ENCODE measurements at regions not wholly inside any gene's neighbourhood (a gene's known extent, or its start where the extent isn't known, plus 50 kb on each side); places are given as distances from the start of the nearest gene placed in this dataset.

DNA sequence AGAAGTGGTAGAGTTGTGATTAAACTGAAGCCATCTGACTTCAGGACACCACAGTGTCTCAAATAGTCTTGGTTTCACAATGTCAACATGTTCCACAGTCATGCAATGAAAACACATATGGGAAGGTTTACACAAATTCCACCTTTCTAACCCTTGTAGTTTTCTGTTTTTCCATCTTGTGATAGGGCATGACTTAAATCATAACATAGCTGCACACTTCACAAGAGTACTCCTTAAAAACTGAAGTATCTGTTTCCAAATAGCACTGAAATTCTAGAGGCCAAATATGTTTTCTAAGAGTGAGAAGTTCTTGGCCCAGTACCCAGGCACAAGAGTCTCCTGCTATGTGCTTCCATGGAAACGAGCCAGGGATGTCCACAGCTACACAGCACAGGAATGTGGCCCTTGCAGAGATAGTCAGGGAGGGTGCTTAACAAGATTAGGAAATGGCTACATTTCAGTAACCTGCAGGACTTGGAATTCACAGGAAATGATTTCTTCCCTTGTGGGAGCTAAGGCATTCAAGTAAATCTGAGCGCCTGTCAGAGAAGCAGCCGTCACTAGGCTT, 269.1 kb downstream of the NDFIP2 start:
- DNase-seq, result no peak

DNA sequence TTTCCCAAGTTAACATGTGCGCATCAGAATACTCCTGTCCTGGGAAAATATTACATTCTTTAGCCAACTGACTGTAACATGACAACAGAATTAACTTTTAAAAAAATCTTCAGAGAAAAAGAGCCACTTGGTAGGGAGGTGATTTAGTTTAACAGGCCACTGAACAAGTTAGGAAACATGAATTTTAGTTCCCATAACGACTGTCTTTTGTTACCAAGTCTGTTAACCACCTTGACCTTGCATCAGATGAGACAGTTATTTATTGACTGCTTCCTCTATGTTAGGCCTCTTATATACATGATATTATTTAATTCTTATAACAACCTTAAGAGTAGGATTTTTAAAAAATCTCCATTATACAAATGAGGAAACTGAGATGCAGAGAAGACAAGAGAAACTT, 268.6 kb downstream of the NDFIP2 start:
- DNase-seq, result no peak

DNA sequence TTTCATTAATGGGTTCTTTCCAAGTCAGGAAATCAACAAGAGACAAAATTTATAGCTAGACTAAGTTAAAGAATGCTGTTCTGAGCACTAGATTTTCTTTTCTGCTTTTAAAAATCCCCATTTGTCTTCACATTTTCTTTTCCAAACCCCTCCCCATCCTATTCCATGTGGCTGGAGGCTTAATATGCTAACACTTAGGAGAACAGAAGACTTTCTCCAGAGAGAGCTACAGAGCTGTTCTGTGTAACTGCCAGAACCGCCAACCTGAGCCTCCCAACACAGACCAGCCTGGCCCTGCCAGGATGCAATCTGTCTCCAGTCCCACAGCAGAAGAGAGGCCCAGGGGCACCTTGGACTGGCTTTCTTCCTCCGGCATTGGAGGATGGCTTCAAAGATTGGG, 264.1 kb downstream of the NDFIP2 start:
- DNase-seq, result no peak

DNA sequence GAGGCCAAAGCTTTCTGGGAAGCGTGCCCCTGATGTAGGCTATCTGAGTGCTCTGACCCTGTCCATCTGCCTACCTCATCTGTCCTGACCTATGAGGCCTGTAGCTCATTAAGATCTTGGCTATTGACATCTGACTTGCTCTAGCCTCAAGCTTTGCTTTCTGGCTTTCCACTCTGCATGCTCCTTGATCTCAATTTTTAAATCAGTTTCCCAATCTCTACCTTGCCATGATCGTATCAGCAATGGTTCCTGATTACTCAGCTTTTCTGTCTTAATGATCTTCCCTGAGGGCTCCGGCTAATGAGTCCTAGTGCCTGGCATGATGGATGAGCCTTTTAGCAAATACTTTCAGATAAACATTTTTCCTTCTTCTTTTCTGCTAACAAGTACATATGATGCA, 262.0 kb downstream of the NDFIP2 start:
- no peak for DNase-seq

DNA sequence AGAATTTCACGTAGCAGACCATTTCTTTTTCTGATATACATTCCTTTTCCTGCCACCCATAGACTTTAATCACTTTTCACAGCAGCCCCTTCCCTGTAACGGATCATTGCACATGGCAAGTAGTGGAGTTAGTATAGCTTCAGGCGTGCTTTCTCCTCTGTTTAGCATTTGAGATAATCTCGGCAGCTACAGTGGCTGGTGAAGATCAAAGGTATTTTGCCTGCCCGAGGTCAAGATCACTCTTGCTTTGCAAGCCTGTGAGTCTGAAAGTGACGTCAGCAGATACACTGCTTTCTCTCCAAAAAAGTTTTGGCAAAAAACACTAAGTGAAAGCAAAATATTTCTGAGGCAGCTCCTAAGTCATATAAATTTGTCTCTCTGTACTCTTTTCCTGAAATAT, 260.0 kb downstream of the NDFIP2 start:
- DNase-seq, result no peak

DNA sequence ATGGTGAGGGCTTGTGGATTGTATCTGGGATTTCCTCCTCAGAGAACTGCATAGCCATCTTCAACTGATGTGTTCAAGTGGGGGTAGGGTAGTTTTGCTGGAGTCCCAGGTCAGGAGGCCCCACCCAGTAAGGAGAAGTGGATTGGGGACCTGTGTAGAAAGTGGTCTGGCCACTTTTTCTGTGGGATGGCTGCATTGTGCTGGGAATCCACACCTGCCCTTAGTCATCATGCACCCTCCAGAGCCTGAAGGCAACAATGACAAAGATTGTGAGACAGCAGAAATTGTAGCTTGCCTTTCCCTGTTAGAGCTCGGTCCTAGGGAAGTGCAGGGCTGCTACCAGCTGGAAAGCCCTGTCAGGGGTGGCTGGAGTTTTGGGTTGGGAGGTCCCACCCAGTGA, 255.4 kb downstream of the NDFIP2 start:
- DNase-seq, result no peak

DNA sequence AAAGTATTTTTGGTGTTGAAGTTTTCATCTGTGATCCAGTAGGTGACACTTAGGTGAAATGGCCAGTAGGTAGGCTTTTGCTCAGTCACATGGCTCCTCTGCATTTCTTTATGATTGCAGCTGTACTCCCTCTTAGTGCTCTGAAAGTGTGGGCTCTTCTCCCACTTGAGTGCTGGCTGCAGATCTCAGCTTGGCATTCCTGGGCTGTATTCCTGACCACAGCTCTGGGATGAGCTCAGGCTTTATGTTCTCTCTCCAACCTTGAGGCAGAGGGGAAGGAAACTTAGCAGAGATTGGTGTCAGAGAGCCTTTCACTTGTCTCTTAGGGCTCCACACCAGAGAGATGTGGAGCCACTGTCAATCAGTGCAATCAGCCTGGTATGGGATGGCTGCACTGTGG, 254.3 kb downstream of the NDFIP2 start:
- DNase-seq, result no peak

DNA sequence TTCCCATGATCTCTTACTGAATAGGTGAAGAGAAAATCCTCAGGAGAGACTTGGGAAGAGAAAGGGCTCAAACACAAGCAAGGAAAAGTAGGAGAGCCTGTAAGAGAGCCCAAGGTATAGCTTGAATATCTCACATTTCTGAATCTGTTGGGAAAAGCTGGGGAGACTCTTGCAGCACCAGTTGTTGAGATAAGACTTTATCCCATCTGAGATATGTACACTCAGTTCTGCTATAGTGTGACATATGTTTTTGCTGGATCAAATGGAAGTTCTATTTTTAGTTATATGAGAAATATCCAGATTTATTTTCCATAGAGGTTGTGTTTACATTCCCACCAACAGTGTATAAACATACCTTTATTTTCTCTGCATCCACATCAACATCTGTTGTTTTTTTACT, 246.1 kb downstream of the NDFIP2 start:
- no peak for DNase-seq

DNA sequence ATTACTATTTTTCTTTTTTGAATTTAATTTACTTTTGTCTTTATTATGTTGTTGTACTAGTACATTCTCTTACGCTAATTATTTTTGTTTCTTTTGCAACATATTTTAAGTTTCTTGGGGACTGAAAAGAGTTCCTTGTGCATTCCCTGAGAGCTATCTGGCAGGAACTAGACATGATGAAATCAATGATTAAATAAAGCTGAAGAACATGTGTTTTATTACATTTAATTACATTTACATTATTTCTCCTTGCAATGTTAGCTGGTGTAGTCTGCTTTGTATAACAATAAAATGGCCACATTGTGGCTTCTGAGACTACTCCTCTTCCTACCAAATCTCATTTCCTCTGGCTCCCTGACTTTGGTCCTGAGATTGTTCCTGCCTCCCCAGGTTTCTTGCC, 244.9 kb downstream of the NDFIP2 start:
- DNase-seq, result no peak

DNA sequence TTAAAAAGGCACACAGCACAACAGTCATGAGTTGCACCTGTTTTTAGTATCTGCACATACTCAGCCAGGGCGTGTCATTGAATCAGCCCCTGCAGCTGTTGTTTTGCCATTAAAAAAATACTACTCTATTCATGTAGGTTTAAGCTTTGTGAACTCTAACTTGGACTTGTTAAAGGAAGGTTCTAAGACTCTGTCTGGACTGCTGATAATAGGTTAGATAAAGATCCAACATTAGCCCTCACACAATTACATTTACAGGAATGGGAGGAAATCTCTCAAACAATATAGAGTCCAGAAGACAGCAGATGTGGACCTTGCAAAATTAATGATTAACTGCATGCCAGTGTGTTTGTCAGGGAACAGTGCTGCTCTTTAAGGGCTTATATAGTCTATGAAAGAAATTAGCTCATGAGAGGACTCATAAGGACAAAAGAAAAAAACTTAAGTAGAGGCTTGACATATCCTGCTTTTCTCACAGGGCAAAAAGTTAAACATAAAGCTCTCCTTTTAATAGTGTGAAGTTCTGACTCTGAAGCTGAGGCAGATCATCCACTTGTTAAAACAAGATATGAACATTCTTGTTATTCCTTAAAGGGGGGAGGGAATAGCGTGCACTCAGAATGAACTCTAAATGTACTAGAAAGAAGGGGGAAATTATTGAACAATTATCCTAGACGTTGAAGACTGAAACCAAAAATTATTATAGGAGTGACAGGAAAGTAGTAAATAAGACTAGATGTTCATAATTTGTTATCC, 243.6 kb downstream of the NDFIP2 start:
- no peak for DNase-seq

DNA sequence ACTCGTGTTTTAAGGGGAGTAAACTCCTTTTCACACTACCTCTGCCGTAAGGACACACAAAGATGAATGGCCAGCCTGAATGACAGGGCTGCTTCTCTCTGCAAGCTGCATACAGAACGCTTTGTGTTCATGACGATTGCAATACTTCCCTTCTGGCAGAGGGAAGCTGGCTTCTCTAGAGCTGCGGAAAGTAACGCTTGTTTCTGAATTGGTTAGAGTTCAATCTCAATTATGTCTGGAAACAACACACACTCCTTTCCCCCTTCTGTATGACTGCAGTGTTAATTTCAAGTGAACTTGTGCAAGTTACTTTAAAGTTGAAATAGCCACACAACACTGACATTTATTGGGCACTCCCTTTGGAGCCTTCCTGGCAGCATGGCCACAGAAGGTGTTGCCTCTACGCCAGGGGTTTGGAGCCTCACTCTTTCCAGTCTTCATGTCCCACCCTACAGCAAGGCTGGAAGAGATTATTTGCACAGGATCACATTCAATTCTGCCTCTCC, 242.6 kb downstream of the NDFIP2 start:
- no peak for DNase-seq

DNA sequence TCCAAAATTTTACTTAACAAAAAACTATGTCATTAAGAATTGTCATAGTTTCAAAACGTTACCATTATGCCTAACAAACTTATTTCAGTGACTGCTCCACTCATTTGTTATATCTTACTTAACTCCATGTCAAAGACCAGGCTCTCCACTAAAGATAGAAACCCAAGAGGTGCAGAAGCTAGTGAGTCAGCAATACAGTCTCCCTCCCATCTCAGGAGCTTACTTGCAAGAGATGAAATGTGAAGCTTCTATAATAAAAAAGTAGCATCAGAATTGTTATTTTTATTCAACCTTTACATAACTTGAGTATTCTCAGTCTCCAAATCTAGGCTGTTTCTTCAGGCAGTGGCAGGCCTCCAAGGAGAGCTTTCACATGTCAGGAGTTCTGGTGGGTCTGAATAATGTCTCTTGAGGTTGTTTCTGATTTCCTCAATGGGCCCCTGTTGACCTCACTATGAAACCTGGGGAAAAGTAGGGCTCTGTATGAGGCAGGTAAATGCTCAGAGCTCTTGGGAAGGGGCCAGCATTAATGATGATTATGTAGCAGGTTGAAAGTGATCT, 242.0 kb downstream of the NDFIP2 start:
- no peak for DNase-seq

DNA sequence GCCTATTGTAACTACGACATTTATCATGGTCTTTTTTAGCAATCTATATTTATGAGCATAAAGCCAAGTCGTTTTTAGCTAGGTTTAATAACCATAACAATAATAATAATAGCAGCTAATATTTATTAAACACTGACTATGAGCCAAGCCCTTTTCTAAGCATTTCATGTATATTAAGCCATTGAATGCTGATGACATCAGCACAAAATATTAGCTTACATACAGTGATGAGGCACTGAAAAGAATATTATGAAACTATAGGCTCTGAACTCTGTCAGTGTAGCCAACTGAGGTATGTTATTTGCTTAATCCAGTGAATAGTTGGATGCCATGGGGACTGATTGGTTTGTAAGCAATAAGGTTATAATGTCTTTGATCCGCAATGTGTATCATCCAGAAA, 235.2 kb downstream of the NDFIP2 start:
- no peak for DNase-seq

DNA sequence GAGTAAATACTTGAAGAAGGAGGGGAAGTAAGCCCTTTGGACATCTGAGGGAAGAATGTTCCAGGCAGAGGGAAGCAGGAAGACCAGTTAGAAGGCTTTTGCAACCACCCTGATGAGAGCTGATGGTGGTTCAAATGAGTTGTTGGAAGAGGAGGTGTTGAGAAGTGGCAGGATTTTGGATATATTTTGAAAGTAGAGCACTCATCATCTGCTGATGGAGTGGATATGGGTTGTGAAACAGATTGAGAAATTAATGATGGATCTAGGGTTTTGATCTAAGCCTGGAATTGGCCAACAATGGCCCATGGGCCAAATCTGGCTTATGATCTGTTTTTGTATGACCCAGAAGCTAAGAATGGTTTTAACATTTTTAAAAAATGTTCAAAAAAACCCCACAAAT, 230.7 kb downstream of the NDFIP2 start:
- no peak for DNase-seq

DNA sequence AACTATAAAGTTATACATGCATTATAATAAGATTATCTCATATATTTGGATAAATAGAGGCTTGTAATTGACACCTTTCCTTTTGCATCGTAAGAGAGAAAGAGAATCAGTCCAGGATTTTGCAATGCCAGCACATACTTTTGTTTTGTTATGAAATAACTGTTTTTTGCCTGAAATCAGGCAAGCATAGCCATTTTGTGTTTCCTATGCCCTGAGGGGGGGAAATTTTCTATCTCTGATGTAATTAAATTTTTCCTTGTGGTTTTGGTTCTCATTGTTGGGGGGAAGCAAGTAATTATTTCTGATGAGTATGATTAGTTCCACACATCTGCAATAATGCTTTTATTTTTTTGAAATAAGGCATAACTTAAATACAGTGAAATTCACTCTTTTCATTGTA, 229.4 kb downstream of the NDFIP2 start:
- DNase-seq, result no peak

DNA sequence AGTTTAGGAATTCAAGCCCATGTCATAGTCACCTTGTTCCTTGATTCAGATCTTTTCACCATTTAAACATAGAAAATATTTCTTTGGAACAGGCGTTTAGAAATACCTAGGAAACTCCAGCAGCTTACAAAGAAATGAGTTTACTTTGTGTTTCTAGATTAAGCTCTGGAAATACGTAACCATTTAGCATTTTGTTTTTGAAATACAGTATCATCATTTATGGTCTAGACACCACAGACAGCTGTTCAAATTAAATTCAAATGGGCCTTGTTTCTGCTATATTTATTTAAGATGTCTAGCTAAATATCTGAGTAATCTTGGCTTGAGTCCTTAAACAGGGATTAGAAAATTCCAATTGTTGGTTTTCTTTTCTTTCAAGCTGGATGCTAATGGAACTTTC, 228.5 kb downstream of the NDFIP2 start:
- no peak for DNase-seq

DNA sequence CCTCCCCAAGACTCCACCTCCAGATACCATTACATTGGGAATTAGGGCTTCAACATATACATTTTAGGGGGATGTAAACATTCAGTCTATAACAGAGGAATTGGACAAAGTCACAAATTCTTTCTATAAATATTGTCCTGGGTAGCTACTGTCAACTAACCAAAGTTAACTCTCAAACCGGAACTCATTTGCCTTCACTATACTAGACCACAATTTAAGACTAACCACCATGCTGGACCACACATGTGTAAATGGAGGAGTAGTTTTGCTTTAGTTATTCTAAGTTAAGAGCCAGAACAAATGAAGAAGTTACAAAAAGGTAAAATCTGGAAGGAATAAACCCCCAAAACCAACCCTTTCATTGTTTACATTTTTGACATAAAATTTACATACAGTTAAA, 222.8 kb downstream of the NDFIP2 start:
- no peak for DNase-seq

DNA sequence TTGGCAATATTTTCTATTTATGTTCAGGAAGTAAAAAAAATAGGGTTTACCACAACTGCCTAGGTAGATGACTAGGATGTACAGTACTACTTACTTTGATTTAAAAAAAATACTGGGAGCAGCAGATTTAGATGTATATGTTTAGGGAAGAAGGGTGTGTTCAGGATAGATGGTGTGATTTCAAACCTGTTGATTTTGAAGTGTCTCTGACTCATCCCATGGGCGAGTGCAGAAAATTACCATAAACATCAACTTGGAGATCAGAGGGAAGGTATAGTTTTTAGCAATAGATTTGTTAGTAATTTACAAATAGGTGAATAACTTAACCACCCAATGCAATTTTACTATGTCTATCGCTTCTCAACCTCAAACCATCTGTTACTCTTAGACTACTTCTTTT, 214.8 kb downstream of the NDFIP2 start:
- no peak for DNase-seq

DNA sequence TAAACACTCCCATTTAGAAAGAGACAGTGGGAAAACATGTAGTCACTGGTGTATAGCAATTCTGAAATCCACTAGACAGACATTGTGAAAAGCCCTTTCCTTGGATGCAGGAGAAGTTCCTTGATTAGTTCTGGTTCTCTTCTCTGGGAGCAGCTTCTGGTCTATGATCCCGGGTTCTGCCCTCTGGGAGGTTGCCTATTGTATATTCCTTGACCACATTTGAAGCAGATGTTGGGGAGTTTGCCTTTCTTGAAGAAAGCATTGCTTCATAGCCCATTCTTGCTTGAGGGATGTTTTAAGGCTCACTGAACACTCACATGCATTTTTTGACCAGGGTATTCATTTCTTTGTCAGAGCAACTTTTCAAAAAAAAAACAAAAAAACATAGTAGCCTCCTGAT, 211.9 kb downstream of the NDFIP2 start:
- DNase-seq, result no peak

DNA sequence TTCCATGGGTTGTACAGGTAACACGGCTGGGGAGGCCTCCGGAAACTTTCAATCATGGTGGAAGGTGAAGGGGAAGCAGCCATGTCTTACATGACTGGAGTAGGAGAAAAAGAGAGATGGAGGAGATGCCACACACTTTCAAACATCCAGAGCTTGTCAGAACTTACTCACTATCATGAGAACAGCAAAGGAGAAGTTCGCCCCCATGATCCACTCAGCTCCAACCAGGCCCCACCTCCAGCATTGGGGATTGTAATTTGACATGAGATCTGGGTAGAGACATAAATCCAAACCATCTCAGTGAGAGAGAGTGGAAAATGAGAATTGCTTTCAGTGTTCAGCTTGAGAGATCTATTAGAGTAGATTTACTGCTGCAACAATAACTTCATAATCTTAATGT, 210.9 kb downstream of the NDFIP2 start:
- peak; percentile 25 for DNase-seq

DNA sequence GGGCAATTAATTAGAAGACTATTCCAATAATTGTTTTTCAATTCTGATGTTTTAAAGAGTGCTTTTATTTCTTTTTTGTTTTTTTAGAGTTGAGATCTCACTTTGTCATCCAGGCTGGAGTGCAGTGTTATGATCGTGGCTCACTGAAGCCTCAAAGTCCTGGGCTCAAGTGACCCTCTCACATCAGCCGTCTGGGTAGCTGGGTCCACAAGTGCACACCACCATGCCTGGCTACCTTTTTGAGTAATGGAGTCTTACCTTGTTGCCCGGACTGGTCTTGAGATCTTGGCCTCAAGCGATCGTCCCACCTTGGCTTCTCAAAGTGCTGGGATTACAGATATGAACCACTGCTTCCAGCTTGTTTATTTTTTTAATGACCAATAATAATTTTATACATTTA, 207.8 kb downstream of the NDFIP2 start:
- DNase-seq, result no peak

DNA sequence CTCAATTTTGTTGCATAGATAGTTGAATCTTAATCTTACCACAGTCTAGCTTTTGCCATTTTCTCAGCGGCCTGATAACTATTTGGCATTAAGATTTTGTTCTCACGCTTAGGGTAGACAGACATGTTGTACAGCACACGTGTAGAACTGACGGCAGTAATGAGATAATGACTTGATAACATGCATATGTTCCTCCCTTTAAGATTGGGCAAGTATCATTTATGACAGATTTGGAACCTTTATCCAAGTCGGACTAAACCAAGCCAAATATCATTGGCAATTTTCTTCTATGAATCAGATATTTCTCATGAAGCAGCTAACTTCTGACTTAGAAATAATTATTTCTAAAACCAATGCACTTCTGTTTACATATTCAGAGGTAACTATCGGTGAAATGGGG, 205.5 kb downstream of the NDFIP2 start:
- no peak for DNase-seq

DNA sequence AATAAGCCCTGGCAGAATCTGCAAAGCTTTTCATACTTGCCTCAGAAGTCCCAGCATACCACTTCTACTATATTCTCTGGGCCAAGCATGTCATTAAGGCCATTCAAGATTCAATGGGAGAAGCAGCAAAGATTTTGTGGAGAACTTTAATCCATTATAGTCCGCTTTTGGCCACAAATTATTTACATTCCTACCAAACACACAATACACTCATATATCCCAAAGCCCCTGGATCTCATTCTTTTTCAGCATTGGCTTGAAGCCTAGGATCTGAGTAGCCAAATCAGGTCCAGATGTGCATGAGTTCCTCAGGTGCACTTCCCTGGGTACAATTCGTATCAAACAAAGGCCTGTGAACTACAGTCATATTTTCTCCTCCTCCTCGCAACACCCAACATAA, 203.4 kb downstream of the NDFIP2 start:
- no peak for DNase-seq

DNA sequence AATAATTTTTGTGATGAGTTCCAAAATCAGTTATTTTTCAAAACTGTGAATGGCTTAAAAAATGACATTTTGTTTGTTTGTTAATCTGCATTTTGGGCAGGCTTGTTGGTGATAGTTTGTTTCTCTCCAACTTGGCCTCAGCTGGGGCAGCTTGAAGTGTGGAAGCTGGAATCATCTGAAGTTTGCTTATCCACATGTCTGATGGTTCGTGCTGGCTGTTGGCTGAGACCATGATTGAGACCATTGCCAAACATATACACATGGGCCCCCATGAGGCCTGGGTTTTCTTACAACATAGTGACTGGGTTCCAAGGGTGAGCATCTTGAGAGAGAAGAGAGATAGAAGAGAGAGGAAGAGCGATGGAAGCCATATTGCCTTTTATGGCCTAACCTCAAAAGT, 201.2 kb downstream of the NDFIP2 start:
- DNase-seq, result no peak

DNA sequence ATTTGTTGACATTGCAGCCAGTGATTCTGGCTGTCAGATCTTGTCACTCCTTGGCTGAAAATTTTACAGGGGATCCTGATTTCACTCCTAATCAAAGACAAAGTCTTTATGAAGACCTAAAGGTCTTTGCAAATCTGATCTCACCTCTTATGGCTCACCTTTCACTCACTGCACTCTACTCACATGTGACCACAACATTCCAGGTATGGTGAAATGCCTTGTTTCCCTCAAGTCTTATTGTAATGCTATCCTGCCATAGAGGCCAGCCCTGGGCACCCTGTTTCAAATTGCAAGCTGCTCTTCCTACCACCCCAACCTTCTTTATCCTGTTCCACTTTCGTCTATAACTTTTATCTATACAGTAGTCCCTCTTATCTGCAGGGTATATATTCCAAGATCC, 200.1 kb downstream of the NDFIP2 start:
- DNase-seq, result no peak
